Calu3 (cell line): ENCODE measurements at regions not wholly inside any gene's neighbourhood (a gene's known extent, or its start where the extent isn't known, plus 50 kb on each side); places are given as distances from the start of the nearest gene placed in this dataset.

Experiments used
- BruUV-seq: library from RNA; stranded (reverse); fragments of 400-500 nt; replicated peaks from 2 replicates; lab custom pipeline; 2021; lab: Mats Ljungman, UMichigan
- CTCF ChIA-PET: fragments of 300-600 bp; sonication (Branson Sonifier 250); formaldehyde crosslinking; loops from one replicate; lab custom pipeline; 2022; ENCODE audit warnings: antibody characterized with exemption; lab: Charles Lee
- DNase-seq: peaks from one replicate; pipeline ENCODE4 v3.0.0; 2022
- H3K27ac Mint-ChIP-seq: one replicate; pipeline ENCODE4 v1.8.0; 2022; ENCODE audit warnings: mixed read lengths; ENCODE audit not compliant: unreplicated experiment
- H3K27me3 Mint-ChIP-seq: one replicate; pipeline ENCODE4 v1.8.0; 2022; ENCODE audit warnings: mixed read lengths; ENCODE audit not compliant: unreplicated experiment
- H3K36me3 Mint-ChIP-seq: one replicate; pipeline ENCODE4 v1.8.0; 2022; ENCODE audit warnings: mild to moderate bottlenecking, moderate library complexity, mixed read lengths; ENCODE audit not compliant: insufficient read depth, unreplicated experiment
- H3K4me1 Mint-ChIP-seq: one replicate; pipeline ENCODE4 v1.8.0; 2022; ENCODE audit warnings: mild to moderate bottlenecking, low read depth, mixed read lengths; ENCODE audit not compliant: unreplicated experiment
- H3K4me3 Mint-ChIP-seq: one replicate; pipeline ENCODE4 v1.8.0; 2022; ENCODE audit warnings: mild to moderate bottlenecking, low read depth, moderate library complexity, mixed read lengths; ENCODE audit not compliant: unreplicated experiment
- H3K9me3 Mint-ChIP-seq: one replicate; pipeline ENCODE4 v1.8.0; 2022; ENCODE audit warnings: low read depth, mixed read lengths; ENCODE audit not compliant: unreplicated experiment
- intact Hi-C: fragments of 100-400 bp; cut with micrococcal nuclease; formaldehyde crosslinking; loops from one replicate; pipeline ENCODE4 v1.10.0; 2022; ENCODE audit not compliant: unreplicated experiment
- TF ChIP-seq, protein P1 (sequence below): fragments of 200-600 bp; IDR thresholded peaks from one replicate; pipeline ENCODE4 v1.8.0; 2022; ENCODE audit warnings: antibody characterized with exemption; ENCODE audit not compliant: unreplicated experiment

DNA sequence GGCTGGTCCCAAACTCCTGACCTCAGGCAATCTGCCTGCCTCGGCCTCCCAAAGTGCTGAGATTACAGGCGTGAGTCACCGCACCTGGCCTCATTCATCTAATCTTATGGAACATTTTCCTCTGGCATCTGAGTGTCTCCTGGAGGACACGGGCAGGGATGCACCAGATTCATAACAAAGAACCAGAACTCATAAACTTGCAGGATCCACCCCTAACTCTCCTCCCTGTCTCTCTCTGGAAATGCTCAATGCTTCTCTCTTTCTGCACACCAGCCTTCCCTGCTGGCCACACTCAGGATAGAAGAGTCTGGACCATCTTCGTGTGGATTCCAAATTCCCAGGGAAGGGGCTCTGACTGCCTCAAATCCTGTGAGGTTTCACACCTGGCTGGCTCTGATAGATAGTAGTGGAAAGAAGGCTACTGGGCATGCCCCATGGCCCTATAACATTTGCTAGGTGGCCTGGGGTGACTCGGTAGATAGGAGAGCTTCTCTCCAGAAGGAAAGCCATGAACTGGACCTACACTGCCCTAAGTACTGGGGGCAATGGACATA, 483.2 kb upstream of the GYPC start:
- Mint-ChIP-seq H3K4me3 (no peak overlapping the region), H3K36me3 (no peaks in the 10 kb centered on the region), H3K9me3 (peaks cover 5% of the 10 kb centered on the region), H3K27ac (no peak overlapping the region), H3K27me3 (no peaks in the 10 kb centered on the region), H3K4me1 (no peaks in the 10 kb centered on the region)
- intact Hi-C loops, result no loop called here
- no TSS peak for BruUV-seq
- TF ChIP-seq, protein P1, sequence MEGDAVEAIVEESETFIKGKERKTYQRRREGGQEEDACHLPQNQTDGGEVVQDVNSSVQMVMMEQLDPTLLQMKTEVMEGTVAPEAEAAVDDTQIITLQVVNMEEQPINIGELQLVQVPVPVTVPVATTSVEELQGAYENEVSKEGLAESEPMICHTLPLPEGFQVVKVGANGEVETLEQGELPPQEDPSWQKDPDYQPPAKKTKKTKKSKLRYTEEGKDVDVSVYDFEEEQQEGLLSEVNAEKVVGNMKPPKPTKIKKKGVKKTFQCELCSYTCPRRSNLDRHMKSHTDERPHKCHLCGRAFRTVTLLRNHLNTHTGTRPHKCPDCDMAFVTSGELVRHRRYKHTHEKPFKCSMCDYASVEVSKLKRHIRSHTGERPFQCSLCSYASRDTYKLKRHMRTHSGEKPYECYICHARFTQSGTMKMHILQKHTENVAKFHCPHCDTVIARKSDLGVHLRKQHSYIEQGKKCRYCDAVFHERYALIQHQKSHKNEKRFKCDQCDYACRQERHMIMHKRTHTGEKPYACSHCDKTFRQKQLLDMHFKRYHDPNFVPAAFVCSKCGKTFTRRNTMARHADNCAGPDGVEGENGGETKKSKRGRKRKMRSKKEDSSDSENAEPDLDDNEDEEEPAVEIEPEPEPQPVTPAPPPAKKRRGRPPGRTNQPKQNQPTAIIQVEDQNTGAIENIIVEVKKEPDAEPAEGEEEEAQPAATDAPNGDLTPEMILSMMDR, result no peak
- CTCF ChIA-PET, result no interaction called here
- no peak for DNase-seq

DNA sequence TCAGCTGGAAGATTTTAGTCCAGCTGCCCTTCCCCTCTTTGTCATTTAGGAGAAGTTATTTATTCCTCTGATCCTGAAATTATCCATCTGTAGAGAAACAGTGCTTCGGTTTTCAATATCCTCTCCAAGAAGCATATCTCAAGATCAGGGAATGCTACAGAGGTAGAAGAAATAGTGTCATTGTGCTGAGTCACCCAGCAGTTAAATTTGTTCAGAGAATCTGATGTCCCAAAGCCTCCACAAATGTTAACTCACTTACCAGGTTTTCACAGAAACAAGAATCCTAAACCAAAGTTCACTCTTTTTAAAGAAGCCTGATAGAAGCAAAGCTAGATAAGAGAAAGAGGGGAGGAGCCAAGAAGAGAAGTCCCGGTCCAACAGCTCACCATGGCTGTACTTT, 480.7 kb upstream of the GYPC start:
- Mint-ChIP-seq H3K27me3 (no peaks in the 10 kb centered on the region), H3K36me3 (no peaks in the 10 kb centered on the region), H3K4me1 (no peaks in the 10 kb centered on the region), H3K4me3 (no peak overlapping the region), H3K9me3 (peaks cover 5% of the 10 kb centered on the region), H3K27ac (no peak overlapping the region)
- no TSS peak for BruUV-seq
- intact Hi-C loops, result no loop called here
- CTCF ChIA-PET, result no interaction called here
- no peak for DNase-seq
- TF ChIP-seq, protein P1, result no peak

DNA sequence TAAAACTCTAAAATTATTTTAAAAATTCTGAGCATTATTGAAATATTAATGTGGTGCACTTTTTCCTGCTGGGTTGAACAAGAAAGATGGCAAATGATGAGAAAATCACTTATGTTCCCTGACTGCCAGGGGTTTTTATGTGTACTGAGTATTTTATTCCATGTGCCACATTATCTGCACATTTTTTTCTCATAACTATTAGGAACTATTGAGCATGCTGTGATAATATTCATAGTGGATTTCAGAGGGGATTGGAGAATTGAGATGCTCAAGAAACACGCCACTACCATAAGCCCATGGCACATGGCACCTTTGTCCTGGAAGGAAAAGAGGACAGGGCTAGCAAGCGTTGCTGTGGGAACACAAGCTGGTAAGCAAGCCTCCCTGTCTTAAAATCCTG, 478.5 kb upstream of the GYPC start:
- CTCF ChIA-PET, result no interaction called here
- H3K27me3 Mint-ChIP-seq, result no peaks in the 10 kb centered on the region
- H3K4me3 Mint-ChIP-seq, result no peak overlapping the region
- H3K9me3 Mint-ChIP-seq, result no peaks in the 10 kb centered on the region
- no peaks in the 10 kb centered on the region for H3K36me3 Mint-ChIP-seq
- H3K27ac Mint-ChIP-seq, result no peak overlapping the region
- H3K4me1 Mint-ChIP-seq, result no peaks in the 10 kb centered on the region
- no TSS peak for BruUV-seq
- no peak for DNase-seq
- intact Hi-C loops, result no loop called here
- TF ChIP-seq, protein P1, result no peak

DNA sequence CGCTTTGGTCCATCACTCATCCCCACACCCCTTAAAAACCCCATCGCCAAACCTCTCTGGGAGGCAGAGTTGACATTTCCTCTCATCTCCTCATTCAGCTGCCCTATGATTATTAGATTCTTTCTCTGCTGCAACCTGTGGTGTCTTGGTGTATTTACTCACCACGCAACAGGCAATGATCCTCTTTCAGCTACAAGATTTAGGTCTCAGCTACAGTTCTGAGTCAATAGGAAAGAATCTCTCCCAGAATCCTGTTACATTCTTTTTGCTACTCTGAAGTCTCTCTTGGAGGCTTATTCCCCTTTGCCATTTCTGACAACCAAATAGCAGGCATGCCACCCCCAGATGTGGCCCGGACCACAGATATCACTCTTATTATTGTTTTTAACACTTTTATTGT, 468.3 kb upstream of the GYPC start:
- H3K4me3 Mint-ChIP-seq, result no peak overlapping the region
- BruUV-seq, result no TSS peak
- DNase-seq, result no peak
- peaks cover 4% of the 10 kb centered on the region for H3K9me3 Mint-ChIP-seq
- TF ChIP-seq, protein P1, result no peak
- CTCF ChIA-PET, result no interaction called here
- intact Hi-C loops, result no loop called here
- no peak overlapping the region for H3K27ac Mint-ChIP-seq
- H3K4me1 Mint-ChIP-seq, result no peaks in the 10 kb centered on the region
- no peaks in the 10 kb centered on the region for H3K27me3 Mint-ChIP-seq
- H3K36me3 Mint-ChIP-seq, result no peaks in the 10 kb centered on the region
